Endothelial cell of umbilical vein (primary cell): ENCODE measurements at regions not wholly inside any gene's neighbourhood (a gene's known extent, or its start where the extent isn't known, plus 50 kb on each side); places are given as distances from the start of the nearest gene placed in this dataset.

Source experiments
- EZH2 ChIP-seq: IDR thresholded peaks from 2 replicates; pipeline ENCODE4 v1.6.1; 2012; ENCODE audit warnings: borderline replicate concordance, low read depth, mild to moderate bottlenecking, moderate library complexity, low read length, inconsistent platforms; ENCODE audit not compliant: severe bottlenecking
- JUN ChIP-seq: IDR thresholded peaks from 2 replicates; pipeline ENCODE4 v1.6.1; 2011; ENCODE audit warnings: borderline replicate concordance, low read depth; ENCODE audit not compliant: insufficient read length, insufficient read depth
- MYC ChIP-seq: IDR thresholded peaks from one replicate; pipeline ENCODE4 v1.6.1; 2011; ENCODE audit warnings: mild to moderate bottlenecking, low read depth, low read length
- POLR2A ChIP-seq: IDR thresholded peaks from 2 replicates; pipeline ENCODE4 v1.6.1; 2012; ENCODE audit warnings: low read depth, mild to moderate bottlenecking, control low read depth, low read length
- POLR2AphosphoS5 ChIP-seq: IDR thresholded peaks from 2 replicates; pipeline ENCODE4 v1.6.1; 2012; ENCODE audit warnings: low read depth, mild to moderate bottlenecking, control low read depth, low read length, moderate library complexity; ENCODE audit not compliant: insufficient read depth
- TF ChIP-seq, protein P1 (sequence below), 2 donors: IDR thresholded peaks; 1 replicate in 1 of 2; 2 replicates in 1 of 2; pipeline ENCODE4 v1.5.1; 2011; ENCODE audit warnings: low read length in 2 of 2, mild to moderate bottlenecking in 2 of 2, moderate library complexity in 2 of 2, control low read depth in 1 of 2, inconsistent platforms in 1 of 2, low read depth in 1 of 2; ENCODE audit not compliant: insufficient read depth in 1 of 2; ENCODE audit errors: extremely low read depth in 1 of 2

DNA sequence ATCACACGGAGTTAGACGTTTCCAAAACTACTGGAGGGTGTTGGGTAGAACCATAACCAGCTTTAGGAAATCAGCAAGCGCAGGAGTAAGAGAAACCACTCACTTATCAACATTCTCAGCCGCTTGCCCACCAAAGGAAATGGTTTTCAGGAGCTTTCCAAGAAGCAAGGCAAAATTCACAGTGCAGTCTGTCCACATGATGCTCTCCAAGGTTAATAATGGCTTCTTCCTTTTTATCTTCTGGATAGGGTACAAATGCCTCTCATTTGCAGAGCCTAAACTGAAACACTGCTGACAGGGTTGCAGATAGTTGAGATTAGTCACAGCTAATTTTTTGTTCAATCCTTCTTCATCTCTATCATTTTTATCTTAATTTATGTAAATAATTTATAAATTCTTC is 705.4 kb downstream of the RAB28 start:
- TF ChIP-seq, protein P1, sequence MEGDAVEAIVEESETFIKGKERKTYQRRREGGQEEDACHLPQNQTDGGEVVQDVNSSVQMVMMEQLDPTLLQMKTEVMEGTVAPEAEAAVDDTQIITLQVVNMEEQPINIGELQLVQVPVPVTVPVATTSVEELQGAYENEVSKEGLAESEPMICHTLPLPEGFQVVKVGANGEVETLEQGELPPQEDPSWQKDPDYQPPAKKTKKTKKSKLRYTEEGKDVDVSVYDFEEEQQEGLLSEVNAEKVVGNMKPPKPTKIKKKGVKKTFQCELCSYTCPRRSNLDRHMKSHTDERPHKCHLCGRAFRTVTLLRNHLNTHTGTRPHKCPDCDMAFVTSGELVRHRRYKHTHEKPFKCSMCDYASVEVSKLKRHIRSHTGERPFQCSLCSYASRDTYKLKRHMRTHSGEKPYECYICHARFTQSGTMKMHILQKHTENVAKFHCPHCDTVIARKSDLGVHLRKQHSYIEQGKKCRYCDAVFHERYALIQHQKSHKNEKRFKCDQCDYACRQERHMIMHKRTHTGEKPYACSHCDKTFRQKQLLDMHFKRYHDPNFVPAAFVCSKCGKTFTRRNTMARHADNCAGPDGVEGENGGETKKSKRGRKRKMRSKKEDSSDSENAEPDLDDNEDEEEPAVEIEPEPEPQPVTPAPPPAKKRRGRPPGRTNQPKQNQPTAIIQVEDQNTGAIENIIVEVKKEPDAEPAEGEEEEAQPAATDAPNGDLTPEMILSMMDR (IDR thresholded peaks at IDR 0.05; ENCODE audit: extremely low read depth in 1 of 2, insufficient read depth in 1 of 2, low read depth in 1 of 2, low read length in 2 of 2) = no peak
- TF ChIP-seq POLR2A = no peak
- TF ChIP-seq EZH2 = no peak
- TF ChIP-seq POLR2AphosphoS5 = no peak
- TF ChIP-seq MYC = no peak
- TF ChIP-seq JUN = no peak
